NCI-H1417 (cell line): ENCODE measurements at regions not wholly inside any gene's neighbourhood (a gene's known extent, or its start where the extent isn't known, plus 50 kb on each side); places are given as distances from the start of the nearest gene placed in this dataset.
"Not testable (repeated sequence)": the region's sequence is repeated elsewhere in the genome, so short reads cannot be mapped to it uniquely, and the experiment has no call there.

Source experiments
- DNase-seq, 3 experiments: peaks; one replicate each; lab custom pipeline; 2025; lab: John Stamatoyannopoulos, UW

DNA sequence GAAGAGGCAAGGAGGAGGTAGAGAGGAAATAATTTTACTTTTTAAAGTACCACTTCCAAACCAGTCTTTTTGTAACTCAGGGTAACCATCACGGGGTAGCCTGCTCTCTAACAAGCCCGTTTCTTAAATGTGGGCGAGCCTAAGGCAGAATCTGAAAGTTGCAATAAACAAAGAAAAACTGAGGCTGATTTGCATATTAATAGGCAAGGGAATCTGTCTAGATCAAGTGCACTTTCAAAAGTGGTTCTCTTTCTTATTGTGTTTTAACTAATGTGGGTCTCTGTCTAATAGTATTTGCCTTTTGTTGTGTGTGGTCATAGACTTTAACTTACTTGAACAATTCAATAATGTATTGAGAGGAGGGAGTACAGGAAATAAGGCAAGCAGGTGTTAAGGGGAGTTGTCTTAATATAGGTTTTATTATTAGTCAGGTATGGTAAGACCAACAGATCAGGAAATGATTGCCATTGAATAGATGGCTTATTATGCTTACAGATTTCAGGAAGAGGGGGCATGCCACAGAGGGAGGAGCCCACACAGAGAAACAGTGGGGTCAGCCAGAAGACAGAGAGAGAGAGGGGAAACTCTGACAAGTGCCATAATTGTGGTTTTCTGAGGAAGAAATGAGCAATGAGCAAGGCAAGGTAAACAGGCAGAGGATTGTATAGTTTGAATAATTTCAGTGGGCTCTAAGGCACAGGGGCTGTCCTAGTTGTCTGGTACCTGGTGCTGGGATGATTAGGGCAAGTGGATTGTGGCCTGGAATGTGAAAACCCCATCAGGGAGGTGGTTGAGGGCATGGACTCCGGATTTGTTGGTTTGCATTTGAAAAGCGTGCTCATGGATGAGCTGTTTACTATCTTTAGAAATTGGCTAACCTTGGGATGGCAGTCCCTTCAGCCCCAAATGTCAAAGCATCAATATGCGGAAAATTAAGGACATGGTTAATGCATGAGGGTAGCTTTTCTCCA lies 237.2 kb downstream of the TOX3 start:
- DNase-seq = peak in 1 of 3 experiments; percentile 12

DNA sequence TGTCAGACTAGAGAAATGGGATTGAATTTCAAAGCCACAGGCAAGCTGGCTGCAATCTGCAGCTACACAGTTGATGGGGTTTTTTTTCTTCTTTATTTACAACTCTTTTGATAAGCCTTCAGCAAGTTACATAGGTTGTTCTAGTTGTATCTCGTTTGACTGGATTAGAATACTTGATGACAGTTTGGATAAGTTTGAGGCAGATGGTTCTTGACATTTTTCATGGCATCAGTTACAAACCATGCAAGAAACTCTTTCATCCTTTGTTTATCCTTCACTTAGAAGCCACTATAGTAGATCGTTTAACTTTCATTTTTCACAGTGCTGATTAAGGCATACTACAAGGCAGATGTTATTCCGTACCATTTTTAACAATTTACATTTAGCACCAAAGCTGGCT lies 238.9 kb downstream of the TOX3 start:
- peak in 2 of 3 experiments; percentile 19 to 38 for DNase-seq

DNA sequence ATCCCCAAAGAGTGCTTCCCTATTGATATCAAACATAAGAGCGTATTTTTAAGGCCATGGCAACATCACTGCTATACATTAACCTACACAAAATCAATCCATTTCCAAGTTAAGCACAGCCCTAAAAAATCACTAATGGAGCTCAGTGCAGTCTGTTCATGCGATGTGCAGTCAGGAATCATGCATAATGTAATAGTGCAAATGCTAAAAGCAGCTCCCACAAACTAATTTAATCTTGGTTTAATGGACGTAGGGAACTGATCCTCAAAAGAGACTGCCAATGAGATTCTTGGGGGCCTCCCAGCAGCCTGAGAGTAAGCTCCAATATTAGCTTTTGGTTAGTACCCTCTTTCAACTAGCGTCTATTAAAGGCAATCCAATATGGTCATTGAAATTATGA lies 245.9 kb downstream of the TOX3 start:
- DNase-seq = no peak

DNA sequence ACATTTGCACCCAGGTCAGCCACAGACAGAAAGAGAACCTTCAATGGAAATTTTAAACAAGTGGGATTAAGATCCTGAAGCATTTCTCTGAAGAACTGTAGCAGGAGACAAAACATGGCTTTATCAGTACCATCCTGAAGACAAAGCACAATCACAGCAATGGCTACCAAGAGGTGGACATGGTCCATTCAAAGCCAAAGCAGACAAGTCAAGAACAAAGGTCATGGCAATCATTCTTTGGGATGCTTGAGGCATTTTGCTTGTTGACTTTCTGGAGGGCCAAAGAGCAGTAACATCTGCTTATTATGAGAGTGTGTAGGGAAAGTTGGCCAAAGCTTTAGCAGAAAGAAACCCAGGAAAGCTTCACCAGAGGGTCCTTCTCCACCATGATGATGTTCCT lies 248.2 kb downstream of the TOX3 start:
- DNase-seq = no peak

DNA sequence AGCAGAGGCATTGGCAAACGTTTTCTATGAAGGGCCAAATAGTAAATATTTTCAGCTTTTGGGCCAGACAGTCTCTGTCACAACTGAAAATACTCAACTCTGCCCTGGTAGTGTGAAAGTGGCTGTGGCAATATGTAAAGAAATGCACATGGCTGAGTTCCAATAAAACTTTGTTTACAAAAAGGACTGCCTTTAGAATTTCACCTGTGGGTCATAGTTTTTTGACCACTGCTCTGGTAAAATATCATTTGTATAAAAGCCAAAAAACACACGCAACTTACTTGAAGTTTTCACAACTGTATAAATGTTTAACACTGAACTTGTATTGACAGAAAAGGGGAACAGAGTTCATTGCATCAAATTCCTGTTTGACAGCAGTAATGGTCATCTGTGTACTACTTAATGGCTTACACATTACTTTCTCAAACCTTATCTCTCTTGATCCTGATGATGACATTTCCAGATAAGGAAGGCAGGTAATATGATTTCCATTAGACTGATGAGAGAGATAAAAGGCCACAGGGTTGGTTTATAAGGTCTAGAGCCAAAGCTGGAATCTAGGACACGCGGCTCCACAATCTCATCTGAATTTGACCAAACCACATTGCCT lies 250.1 kb downstream of the TOX3 start:
- not testable (repeated sequence) for DNase-seq

DNA sequence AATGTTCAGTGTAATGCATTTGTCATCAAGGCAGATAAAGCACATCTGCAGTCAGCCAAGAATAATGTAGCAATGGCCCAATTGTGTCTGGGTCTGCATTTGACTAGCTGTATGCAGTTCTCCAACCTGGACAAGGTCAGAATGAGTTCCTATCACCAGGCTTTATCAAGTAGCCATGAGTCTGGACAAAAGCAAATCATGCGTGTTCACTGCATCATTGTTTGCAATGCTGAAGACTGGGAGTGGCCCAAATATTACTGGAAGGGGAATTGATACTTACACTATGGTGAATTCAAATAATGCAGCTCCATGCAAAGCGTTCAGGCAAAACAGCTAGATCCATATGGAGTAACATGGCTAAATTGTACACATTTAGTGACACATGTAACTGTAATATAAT lies 250.9 kb downstream of the TOX3 start:
- DNase-seq = no peak

DNA sequence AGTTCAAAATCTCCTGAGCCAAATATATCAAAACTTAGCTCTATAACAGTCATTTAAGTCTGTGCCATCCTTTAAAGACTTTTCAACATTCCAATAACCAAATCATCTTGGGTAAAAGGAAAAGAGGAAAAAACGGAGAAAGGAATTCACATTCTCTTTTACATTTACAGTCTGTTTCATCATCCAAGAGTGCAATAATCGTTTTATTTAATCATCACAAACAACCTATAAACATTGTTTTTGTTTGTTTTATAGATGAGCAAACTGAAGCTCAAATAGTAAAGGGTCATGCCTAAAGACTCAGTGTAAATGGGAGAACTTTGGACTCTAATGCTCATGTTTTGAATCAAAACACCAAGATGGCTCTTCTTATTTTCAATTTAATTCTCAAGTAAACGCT lies 252.3 kb downstream of the TOX3 start:
- DNase-seq = no peak

DNA sequence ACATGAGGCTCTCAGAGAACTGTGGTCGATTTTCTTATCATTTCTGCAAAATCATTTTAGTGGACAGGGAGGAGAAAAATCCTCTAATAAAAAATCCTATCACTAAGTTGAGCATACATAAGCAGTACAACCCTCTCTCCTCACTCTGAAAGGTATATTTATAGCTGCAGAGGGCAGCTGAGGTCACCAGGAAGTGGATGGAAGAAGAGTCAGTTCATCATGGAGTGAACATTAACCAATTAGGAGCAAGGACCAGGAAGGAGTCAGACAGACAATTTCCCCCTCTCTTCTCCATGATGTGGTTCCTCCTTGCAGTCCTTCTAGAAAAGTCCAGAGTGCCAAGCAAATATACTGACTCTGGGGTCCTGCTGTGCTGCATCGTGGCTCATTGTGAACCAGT lies 253.7 kb downstream of the TOX3 start:
- peak in 1 of 3 experiments; percentile 6 for DNase-seq

DNA sequence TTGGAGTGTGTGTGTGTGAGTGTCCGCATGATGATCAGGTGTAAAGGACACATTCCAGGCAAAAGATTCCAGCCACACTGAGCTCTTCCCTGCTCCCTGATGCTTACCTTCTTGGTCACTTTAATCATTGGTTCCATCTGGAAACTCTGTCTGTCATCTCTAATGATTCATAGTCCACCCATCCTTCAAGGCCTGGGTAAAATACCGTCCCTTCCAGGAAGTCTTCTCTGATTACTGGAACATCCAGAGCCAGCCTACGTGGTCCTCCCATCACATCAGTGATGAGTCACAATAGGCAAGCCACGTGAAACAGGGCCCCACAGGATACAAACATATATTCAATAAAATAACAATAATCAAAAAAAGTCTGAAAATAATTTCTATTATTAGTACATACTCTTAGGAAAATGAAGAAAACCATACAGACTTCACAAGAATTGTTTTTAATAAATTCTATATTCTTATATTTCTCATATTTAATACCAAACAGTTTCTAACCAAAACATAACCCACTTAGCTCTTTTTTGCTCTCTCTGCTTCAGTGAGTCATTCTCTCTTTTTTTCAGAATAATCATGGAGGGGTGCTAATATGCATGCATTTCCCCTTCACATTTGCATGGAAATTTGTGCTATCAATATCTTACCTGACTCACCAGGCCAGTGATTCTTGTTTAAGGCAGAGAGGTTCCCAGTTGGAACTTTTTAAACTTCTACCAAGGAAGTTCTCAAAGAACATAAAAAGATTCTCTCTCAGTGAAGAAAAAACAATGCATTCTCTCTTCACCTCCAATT lies 263.2 kb downstream of the TOX3 start:
- no peak for DNase-seq

DNA sequence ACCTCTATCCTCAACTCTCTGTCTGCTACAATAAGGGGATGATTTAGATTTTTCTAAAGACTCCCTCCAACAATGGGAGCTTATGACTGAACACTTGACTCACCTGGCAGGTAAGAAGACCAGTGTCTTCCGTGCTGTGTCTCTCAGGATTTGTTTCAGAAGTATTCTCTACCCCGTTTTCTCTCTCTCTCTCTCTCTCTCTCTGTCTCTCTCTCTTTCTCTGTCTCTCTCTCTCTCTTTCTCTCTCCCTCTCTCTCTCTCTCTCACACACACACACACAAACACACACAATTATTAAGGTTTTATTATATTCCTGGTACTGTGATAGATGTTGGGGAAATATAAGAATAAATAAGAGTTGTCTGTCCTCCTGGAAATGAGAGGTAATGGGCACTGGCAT lies 263.9 kb downstream of the TOX3 start:
- DNase-seq = no peak

DNA sequence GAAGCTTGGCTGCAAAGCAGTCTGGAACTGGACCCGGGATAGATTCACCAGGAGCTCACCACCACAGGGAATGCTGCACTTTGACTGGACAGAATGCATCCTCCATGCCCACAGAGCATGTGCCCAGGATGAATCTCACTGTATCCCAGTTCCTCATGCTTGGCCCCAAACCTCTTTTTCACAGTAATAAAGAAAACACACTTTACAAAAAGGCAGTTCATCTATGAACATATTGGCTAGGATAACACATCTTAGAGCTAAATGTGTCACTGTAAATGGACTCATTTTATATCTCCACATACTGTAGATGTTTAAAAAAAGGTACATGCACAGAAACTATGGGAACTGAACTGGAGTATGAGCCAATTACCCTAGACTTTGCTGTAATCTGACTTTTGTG lies 266.9 kb downstream of the TOX3 start:
- no peak for DNase-seq

DNA sequence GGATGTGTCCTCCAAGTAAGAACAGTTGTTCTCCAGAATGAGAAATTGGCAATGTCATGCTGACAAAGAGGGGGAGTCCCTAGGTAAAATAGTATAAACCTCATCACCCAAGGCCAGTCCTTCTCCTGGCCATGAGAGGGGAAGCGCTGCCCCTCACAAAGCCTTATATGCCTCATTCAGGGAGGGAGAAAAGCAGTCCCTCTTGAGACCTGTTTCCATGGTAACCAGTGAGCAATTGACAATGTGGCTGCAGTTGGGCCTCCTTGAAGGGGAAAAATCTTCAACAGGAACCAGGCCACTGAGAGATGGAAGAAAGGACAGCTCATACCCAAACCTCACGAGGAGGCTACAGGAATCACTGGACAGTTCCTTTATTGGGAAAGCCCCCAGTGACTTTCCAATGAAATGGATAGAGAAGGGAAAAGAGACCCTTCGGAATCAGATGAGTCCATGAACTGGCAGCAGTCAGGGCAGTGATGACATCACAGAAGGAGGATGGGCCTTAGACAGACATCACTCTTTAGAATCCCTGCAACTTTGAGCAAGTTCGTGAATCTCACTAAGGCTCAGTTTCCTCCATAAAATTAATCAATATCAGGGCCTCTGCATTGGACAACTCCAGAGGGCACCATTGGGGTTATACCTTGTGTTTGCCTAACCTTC lies 275.7 kb downstream of the TOX3 start:
- peak in 2 of 3 experiments; percentile 9 to 63 for DNase-seq

DNA sequence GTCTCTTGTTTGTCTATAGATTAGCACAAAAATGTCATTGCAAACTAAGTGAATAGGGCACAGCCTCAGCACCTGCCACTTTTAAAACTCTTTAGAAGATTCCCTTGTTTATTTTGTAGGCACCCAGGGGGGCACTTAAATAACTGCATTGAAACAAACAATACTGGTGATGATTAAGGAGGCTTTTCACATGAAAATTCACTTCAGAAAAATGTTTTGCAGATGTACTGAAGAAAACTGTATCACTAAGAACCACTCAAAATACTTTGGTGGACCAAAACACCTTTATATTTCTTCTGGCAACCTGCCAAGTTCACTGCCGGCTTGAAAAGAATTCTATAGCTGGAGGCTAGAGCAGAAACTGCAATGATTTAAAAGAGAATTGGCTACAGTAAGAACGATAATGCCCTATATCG lies 281.5 kb downstream of the TOX3 start:
- peak; percentile 84 to 98 (median 87) for DNase-seq

DNA sequence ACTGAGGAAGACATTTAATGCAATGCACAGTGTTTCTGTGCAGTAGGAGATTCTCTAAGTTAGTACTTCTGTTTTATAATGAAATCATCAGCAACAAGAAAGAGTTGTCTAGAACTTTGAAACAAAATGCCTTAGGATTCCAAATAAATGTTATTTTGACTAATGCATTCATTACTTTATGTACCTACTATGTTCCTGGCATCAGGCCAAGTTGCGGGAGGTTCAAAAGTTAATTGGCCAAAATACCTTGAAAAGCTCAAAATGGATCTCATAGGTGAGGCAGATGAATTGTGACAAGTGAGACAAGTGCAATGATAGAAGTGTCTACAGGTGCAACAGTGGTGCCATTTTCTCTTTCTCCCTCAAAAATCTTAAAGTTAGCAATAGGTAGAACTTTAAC lies 289.4 kb downstream of the TOX3 start:
- DNase-seq = no peak

DNA sequence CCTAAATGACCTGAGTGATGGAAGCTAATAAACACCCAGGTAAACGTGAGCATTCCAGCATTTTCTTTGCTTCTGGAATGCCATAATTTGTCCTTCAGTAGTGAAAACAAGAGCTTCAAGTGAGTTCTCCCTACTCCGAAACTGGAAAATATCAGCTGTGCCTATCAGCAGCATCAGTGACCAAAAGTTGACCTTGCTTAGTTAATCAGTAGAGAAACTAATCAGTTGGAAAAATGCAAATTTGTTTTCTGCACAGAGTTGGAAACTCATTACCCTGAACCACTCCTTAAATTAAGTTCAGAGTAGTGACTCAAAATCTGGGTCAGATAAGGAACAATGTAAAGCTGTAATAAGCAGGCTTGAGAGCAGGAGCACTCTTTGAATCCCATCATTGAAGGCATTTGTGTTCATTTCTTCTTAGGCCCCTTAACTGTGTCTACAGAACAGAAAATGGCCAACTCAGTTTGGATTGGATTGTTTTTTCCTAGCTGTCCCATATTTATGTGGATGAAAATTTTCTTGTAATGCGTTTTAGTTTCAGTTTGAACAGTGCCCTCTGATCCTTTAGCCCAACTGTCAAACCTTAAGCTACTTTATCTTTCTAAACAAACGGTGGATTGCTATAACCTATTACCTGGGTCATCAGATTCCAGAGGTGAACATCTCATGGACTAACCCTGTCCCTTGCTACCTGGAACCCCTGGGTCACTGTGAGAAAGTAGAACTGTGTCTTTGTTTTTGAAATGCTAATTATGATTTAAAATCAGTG lies 290.4 kb downstream of the TOX3 start:
- DNase-seq = no peak

DNA sequence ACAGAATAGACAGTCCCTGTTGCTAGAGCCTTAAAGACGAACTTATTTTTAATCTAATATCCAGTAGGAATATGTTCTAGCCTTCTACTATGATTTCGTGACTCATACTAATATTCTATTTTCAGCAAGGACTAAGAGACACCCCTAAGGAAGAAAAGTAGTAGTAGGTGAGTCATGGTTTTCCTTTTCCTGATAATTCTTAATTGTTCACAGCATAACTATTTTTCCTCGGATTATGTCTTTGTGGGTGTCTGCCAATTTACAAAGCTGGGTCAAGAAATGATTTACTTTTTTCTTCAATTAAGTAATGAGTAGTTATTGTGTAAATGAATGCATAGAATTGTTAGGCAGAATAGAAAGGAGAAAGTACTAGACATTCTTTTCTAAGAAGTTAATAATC lies 292.2 kb downstream of the TOX3 start:
- DNase-seq = no peak

DNA sequence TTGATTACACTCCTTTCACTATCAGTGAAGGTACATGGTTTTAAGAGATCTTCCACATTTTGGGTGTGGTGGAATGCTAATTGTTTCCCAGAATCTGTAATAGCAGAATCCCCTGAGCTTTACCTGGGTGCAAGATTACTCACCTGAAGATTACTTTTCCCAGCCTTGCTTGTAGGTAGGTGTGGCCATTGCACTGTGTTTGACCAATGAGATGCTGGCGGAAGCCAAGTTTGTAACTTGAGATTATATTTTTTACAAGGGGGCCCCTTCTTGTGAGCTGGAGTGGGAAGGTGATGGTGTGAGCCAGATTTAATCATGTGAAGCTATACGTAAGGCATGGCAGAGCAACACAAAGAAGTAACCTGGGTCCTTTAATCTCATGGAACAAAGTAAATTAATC lies 294.3 kb downstream of the TOX3 start:
- DNase-seq = no peak

DNA sequence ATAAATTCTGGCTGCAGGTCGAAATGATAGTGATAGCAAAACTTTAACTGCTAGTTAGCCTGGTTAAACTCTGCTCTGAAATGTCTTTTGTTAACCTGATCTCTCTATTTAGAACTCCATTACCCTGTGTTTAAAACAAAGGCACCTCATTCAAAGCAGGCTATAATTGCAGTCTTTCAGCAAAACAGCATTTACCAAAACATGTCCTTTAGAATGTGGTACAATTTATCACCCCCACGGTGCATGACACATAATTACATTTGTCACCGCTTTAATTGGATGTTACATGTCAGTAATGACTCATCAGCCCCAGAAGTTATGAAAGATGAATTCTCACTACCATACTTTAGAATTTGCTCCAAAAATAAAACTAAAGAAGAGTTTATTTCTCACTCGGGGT lies 295.4 kb downstream of the TOX3 start:
- DNase-seq = peak in 2 of 3 experiments; percentile 64 to 91

DNA sequence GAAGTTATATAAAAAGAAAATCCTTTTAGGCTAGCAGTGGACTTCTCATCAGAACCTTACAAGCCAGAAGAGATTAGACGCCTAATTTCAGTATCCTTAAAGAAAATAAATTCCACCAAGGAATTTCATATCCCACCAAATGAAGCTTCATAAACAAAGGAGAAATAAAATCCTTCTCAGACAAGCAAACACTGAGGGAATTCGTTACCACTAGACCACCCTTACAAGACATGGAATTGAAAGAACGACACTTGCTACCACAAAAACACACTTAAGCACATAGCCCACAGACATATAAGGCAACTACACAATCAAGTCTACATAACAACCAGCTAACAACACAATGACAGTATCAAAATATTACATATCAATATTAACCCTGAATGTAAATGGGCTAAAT lies 299.2 kb downstream of the TOX3 start:
- DNase-seq = no peak

DNA sequence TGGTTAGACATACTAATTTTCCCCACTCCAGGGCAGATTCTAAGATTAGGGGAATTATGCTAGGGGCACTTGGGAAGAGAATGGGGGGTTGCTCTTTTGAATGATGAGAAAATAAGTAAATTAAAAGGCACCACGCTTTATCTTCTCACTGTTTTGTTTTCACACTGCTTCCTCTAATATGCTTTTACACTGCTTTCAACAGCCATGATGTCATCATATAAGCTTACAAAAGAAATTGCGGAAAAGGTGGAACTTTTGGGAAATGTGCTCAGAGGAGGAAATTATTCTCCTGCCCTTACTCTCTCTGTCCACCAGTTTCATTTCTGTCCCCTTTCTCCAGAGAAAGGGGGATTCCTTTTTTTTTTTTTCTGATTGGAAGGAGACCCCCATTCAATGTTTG lies 308.2 kb downstream of the TOX3 start:
- no peak for DNase-seq

DNA sequence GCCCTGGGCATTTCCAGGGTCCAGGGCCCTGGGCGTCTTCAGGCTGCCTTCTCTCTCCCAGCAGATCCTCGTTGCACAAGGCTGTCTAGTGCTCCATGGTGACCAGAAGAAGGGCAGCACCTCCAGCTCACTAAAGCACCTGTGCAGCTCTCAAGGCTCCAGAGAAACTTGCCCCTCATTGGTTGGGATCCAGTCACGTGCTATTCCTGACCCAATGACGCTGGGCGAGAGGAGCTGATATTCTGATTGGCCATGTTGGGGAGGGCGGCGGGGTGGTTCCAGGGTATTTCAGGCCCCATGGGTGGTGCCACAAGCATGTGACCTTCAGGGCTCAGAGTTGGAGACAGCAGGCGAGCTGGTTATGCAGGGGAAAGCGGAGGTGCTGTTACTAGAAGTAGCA lies 309.1 kb downstream of the TOX3 start:
- DNase-seq = no peak
